Pons (tissue), 1 donor: ENCODE measurements at regions not wholly inside any gene's neighbourhood (a gene's known extent, or its start where the extent isn't known, plus 50 kb on each side); places are given as distances from the start of the nearest gene placed in this dataset.

ENCODE experiments used
- DNase-seq: peaks from one replicate; pipeline ENCODE4 v3.0.0-alpha.2; 2016; ENCODE audit warnings: low spot score

DNA sequence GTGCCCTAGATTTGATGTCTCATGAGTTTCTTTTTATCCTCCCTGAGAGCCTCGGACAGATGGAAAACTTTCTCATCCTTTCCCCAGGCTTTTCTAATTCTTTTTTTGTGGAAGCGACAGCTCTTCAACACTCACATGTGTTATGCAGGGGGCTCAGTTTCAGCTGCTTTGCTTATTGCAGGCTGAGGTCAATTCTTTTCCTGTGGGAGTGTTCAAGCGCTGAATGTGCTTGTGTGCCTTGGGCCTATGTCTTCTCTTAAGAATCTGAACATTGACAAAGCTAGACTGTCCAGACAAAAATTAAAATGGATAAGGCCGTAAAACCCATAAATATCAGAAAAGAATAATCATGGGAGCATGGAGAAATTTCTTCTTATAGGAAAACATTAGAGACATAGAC is 125.2 kb upstream of the STEAP4 start:
- DNase-seq: no peak

DNA sequence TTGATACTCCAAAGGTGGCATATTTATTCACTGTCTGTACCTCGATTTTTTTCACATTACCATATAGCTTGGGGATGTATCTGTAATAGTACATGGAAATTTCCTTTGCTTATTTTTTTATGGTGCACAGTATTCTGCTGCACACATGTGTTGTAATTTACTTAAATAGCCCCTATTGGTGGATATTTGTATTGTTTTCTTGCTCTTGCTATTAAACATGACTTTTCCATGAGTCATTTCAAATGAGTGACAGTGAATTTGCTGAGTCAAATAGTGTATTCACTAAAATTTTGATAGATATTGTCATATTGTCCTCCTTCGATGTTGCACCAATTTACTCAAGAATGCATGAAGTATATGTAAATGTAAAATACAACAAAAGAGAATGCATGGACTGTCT is 122.7 kb upstream of the STEAP4 start:
- no peak for DNase-seq

DNA sequence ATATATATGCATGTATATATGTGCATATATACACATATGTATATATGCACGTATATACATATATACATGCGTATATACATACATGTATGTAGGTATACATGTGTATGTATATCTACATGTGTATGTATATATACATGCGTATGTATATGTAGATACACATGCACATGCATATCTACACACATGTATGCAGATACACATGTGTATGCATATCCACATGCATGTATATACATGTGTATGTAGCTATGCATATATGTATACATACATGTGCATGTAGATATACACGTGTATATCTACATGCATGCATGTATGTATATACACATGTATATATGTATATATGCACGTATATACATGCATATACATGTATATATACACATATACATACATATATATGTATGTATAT is 95.8 kb upstream of the STEAP4 start:
- no peak for DNase-seq

DNA sequence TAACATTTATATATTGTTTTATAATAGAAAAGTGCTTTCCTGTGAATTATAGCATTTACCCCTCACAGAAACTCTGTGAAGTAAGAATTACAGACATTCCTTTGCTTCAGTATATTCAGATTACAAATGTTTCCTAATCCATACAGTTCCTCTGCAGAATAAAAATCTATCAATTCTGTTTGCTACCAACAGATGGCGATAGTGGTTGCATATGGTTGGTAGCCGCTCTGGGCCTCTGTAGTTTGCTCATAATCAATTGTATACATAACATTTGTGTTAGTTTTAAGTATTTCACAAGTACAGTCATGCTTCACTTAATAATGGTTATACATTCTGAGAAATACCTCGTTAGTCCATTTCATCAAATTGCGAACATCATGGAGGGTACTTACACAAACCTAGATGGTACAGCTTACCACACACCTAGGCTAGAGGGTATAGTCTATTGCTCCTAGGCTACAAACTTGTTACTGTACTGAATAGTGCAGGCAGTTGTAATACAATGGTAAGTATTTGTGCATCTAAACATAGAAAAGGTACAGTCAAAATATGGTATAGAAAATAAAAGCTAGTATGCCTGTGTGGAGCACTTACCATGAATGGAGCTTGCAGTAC is 94.4 kb upstream of the STEAP4 start:
- DNase-seq: peak; percentile 20

DNA sequence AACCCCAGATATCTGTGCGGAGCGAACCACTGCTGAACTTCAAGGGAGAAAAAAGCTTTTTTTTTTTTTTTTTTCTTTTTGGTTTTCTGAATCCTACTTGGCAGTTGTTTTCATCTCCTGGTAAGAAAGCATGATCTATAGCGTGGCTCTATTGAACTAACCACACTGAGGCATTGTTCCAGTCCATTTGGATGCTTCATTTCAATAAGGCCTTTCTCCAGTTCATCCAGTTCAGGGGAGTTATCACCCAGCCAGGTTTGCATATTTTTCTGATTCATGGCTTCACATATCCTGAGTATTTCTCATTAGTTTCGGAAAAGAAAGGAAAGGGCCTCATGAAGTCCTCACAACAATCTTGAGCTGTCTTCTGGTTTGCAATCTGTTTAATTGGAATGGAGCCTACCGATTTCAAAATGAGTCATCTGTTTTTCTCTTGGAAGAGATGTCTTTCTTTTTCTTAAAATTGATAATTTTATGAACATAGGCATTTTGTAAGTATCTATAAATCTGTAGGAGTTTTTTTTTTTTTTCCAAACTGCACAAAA is 93.1 kb upstream of the STEAP4 start:
- peak; percentile 10 for DNase-seq

DNA sequence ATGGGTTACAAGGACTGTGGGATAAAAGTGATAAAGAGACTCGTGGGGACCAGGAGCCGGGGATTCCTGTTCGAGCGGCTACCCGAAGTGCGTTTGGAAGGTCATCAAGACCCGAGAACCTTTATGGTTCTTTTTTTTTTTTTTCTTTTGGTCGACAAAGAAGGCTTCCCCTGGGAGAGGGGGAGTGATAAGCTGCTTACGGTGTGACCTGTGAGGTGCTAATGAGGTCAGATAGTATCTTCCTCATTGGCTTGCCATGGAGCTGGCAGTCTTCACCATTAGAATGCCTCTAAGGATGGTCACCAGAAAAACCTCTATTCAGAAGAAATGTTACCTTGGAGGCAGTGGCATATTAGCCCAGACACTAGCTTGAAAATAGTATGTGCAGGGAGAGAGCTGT is 92.3 kb upstream of the STEAP4 start:
- DNase-seq: no peak

DNA sequence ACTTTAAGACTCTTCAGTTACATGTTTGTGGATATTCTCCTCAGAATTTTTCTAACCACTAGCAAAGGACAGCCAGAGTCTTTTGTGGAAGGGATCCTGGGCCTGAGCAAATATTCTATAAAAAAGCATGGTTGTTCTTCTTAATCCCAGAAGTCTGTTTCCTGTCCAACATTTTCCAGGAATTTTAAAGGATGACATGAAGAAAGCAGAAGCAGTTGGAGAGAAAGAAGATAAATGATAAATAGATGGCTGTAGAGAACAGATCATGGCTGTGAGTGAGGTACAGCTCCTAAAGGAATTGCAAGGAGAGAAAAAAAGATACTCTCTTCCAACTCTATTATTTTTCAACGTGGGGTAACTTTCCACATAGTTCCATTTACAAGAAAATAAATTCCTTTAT is 91.8 kb upstream of the STEAP4 start:
- DNase-seq: no peak

DNA sequence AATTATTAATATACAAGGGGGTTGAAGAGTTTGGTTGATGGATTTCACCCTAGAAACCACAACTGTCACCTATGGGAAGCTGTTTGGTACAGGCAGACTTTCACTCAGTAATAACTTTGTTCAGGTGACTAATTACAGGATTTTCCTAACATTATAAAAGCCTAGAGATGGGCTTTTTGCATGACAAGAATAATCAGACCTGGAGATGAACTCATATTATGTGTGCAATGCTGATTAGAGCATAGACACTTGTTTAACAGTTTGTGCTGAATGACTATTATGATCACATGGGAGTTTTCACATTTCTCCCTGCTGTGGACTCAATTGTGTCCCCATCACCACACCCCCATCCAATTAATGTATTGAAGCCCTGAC is 90.2 kb upstream of the STEAP4 start:
- DNase-seq: no peak

DNA sequence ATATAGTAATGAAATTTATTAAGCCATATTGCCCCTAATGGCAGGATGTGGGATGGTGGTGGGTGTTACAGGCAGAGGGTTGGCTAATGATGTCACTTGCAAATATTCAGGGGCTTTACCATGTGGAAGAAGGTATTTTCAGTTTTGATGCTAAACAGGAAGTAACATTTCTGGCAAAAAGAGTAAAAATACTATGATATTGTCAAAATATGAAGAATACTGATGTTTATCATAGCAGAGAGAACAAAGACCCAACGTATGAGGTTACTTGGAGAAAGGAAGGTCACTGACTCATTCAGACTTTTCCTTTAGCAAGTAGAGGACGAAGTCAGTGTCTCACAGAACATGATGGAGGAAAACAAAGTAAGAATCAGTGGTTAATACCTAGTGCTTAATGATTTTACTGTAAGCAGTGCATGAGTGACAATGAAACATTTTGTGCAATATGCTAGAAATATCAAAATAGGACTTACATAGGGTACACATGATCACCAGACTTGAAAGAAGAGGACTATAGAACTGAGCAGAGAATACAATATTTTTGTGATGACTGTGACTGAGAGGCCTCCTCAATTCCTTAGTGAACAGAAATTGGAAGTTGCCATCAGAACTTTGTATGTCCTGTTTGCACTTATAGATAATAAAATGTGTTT is 89.7 kb upstream of the STEAP4 start:
- DNase-seq: no peak

DNA sequence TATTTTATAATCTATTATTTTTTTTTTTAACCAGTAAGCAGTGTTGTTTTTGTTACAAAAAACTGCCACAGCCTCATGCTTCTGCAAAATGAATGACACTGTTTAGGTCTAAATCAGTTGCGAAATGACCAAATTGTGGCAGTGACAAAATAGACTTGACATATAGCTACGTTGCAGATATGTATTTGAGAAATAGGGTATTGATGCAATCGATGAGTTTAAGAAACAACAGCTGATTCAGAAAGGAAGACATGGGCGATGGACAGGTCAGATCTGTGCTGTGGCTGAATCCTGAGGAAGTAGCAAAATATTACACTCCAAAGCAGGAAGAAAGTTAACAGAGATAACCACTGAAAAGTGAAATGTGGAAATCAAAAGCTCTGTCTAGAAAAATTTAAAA is 89.0 kb upstream of the STEAP4 start:
- DNase-seq: no peak

DNA sequence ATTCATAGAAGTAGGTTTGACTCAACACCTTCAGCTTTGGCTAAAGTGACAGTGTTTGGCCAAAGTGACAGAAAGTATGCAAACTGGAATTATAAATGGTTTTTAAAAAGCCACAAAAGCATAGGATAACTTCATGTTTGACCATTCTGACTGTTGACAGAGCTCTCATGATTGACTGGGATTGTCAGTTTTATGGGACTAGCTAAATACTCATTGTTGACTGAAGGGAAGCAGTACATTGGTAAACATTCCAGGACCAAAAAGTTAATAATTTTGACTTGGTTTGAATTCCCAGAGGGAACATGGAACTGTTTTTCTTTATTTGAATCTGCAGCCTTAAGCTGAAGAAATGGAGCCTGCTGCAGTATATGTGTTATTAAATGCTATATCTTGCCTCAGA is 84.6 kb upstream of the STEAP4 start:
- no peak for DNase-seq

DNA sequence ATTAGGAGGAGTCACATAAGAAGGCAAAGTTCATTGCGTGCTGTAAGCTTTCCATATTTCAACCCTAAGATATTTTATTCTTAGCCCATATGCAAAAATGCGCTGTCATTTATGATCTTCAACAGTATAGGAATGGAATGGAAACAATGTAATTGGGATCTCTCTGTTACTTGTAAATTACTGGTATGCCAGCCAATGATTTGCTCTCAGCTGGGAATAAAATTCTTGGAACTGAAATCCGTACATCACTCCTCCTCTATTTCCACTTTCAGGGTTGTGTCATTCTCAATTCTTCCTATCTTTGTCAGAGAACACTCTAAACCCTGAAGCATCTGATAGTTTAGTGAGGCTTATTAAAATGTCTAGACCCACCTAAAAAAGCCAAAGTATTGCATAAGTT is 80.7 kb upstream of the STEAP4 start:
- DNase-seq: no peak

DNA sequence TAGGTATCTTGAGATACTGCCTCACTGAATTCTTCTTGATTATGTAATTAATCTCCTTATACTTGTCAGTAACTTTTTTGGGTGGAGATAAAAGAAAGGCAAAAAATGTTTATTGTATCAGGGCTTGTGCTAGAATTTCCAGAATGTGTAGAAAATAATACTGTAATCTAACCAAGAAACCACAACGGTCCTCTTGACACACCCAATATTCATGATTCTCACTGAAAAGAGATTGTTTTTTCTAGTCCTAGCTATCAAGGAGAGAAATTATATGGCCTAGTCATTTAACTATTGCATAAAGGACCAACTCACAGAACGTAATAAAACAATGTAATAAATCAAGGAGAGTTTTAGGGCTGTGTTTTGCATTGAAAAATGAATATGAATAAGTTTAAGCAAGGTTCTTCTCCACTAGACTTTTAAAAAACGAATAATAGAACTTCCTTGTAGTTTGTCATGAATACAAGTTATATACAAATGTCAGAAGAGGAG is 80.0 kb upstream of the STEAP4 start:
- no peak for DNase-seq

DNA sequence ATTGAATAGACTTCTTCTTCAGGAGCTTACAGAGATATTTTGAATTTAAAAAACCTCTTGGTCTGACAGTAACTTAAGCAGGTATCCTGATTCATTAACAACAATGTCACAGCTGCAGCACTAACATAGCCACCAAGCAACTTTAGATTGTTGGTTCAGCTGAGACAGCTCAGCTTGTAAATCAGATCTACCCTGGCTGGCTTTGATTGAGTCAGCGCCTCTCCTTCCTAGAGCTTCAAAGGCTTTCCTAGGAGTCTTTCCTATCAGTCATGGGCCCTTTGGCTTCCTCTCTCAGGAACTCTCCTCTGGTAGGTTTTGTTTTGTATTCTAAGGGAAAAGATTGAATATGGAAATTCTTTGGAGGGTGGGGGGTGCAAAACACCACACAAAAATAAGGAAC is 70.7 kb upstream of the STEAP4 start:
- DNase-seq: no peak

DNA sequence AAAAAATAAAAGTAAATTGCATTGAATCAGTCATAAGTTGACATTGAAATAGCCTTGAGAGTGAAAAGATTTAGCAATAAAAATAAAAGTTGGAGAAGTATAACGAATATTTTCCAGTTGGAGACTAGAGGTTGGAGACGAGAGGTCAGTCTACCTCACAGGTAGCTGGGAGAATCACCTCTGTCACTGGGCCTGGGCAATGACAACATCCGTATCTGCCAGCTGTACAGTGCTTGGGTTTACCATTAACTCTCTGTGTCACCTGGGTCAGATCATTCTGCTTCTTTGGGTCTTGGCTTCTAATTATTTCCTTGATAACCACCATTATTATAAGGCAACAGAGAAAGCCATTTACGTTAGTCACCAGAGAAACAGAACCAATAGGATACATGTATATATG is 62.0 kb upstream of the STEAP4 start:
- no peak for DNase-seq

DNA sequence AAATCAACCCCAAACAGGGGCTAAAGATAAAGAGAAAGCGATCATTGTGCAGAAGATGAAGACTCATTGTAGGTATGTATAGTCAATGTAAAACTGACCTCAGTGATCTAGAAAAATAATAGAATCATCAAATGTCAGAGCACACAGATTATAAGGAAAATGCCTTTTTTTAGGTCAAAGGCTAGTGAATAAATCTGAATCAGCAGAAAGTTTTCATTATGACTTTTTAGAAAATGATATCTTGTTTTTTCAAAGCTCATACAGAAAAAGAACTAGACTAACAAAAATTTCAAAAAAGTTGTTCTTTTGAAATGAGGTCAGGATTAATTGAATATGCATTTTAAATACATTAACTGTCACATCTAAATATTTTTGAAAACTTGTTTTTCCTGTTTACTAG is 60.2 kb upstream of the STEAP4 start:
- DNase-seq: no peak

DNA sequence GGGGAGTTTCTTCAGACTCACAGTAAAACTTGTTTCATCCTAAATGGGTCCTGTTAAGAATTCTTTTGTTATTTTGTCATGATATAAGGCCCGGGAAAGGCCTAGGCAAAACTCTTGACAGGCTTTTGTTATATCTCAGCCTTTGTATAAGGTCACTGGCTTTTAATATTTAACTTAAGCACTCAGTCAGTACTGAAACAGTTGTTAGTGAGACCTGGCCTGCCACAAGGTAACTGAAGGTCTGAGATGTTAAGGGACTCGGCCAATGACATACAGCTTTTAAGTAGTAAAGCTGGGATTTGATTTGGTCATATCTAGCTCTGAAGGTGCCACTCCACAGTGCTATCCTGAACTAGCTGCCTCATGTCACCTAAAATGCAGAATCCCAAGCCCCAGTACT is 57.2 kb upstream of the STEAP4 start:
- DNase-seq: no peak

DNA sequence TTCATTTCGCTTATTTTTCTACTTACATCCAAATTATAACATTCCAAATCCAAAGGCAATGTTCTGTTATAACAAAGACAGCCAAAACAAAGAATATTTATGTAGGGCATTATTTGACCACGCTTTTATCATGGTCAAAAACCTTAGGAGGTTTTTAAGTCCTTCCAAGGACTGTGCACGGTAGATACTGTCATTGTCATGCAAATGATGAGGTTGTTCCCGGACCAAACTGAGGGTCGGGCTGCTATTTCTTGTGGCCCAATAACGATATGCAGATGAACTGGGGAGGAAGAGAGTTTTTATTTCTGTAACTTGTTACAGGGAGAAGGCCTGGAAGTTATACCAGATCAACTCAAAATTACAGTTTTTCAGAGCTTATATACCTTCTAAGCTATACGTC is 56.6 kb upstream of the STEAP4 start:
- DNase-seq: no peak

DNA sequence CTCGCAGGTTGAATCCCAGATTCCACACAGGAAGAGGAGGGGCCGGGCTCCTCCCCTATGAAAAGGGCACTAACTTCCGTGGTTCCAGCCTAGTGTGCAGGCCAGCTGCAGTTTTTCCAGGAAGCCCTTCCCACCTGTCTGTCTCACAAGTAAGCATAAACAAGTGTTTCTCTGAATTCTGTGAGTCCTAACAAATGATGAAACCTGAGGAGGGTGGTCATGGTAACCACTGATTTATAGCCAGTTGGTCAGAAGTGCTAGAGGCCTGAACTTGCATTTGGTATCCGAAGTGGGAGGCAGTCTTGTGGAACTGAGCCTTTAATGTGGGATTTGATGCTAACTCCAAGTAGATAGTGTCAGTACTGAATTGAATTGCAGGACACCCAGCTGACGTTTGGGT is 54.7 kb upstream of the STEAP4 start:
- no peak for DNase-seq

DNA sequence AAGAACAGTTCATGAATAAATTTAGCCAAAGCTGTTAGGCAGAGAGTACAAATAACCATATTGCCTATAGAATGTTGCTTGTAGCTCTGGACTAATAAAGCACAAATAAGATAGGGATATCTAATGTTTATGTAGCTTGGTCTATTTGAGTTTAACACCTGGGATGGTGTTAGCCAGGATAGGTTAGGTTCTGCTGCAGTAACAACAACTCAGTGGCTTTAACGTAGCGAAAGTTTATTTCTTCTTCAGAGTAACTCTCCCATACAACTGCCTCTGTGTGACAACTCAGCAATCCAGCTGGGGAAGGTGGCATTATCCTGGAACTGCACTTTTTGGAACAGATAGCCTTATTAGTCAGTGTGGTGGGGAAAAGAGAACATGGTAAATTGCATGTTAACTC is 52.2 kb upstream of the STEAP4 start:
- no peak for DNase-seq

DNA sequence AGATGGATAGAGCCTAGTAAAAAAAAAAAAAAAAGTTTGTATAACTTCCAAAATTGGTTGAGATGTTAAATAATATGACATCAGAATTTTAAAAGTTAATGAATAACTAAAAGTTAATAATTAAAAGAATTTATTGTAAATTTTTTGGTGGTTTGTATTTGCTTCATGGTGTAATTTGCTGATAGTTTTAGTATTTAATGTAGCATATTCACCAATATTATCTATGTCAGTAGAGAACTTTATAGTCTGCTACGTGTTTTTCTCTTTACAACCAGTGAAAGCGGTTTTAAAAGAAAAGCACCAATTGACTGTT is 51.8 kb upstream of the STEAP4 start:
- no peak for DNase-seq

DNA sequence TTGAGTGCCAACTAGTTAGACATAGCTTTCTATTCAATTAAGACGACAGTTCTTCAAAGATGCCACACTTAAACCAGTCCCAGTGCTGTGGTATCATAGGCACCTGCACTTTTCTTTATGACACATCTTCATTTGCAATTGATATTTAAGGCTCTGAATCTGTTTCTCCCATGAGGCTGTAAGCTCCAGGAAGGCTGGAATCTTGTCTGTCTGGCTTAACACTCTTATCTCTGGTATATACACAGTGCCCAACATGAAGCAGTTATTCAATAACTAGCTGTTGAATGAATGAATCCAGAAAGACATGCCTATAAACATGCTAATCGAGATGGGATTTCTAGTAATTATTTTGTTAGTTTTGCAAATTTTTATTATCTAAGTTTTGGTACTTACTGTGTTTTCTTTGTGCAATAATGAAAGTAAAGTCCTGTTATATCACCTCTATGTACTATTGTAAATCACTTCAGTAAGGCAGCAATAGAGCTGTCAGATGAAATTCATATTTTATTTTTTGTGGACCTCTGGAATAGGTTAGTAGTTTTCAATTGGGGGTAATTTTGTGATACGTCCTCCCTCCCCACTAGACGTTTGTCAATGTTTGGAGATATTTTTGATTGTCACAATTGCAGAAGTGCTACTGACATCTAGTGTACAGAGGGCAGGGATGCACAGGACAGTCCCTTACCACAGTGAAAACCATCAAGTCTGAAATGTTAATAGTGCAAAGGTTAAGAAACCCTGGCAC is 51.3 kb upstream of the STEAP4 start:
- peak; percentile 41 for DNase-seq

DNA sequence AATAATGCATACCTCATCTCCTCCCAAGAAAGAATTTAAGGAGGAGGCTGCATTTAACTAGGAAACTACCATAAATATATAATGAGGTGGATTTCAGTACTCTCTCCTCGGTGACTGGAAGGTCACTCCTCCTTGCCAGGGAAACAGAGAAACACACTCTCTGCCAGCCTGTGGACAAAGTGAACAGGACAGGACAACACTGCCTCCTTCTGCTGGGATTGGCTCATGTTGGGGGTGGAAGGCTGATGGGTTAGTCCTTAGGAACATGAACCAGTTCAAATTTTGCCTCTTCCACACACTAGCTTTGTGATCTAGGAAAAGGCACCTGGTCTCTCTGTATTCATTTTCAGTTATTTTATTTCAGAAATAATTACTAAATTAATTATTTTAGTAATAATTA is 50.6 kb upstream of the STEAP4 start:
- DNase-seq: no peak
